HG03442 (cell line): ENCODE measurements at regions not wholly inside any gene's neighbourhood (a gene's known extent, or its start where the extent isn't known, plus 50 kb on each side); places are given as distances from the start of the nearest gene placed in this dataset.
"Not testable (repeated sequence)": the region's sequence is repeated elsewhere in the genome, so short reads cannot be mapped to it uniquely, and the experiment has no call there.

Experiments used
- ATAC-seq: cut with Tn5 transposase; IDR thresholded peaks from one replicate; pipeline ENCODE4 v1.9.1; 2021; ENCODE audit warnings: mild to moderate bottlenecking, moderate library complexity; ENCODE audit not compliant: unreplicated experiment

- no peak for ATAC-seq
These were observed 173.4 kb upstream of the PFKP start for GRCh38 chr10:2893991-2894390.

GRCh38 chr10:2893158-2893845, 174.0 kb upstream of the PFKP start:
- no peak for ATAC-seq

GRCh38 chr10:2891770-2892124, 175.6 kb upstream of the PFKP start:
- ATAC-seq = no peak

- no peak for ATAC-seq
These were observed 176.1 kb upstream of the PFKP start for GRCh38 chr10:2891073-2891769.

GRCh38 chr10:2890093-2890492, 177.3 kb upstream of the PFKP start:
- ATAC-seq = no peak

GRCh38 chr10:2888403-2889004, 178.8 kb upstream of the PFKP start:
- no peak for ATAC-seq

GRCh38 chr10:2887391-2888070, 179.8 kb upstream of the PFKP start:
- no peak for ATAC-seq

- ATAC-seq = no peak
These were observed 180.7 kb upstream of the PFKP start for GRCh38 chr10:2886662-2887061.

GRCh38 chr10:2885288-2886278, 181.8 kb upstream of the PFKP start:
- ATAC-seq = no peak

- not testable (repeated sequence) for ATAC-seq
These were observed 183.3 kb upstream of the PFKP start for GRCh38 chr10:2883983-2884540.

GRCh38 chr10:2883238-2883637, 184.1 kb upstream of the PFKP start:
- no peak for ATAC-seq

- no peak for ATAC-seq
These were observed 184.7 kb upstream of the PFKP start for GRCh38 chr10:2882628-2883027.

- no peak for ATAC-seq
These were observed 185.4 kb upstream of the PFKP start for GRCh38 chr10:2881720-2882620.

- ATAC-seq = not testable (repeated sequence)
These were observed 187.3 kb upstream of the PFKP start for GRCh38 chr10:2880050-2880449.

GRCh38 chr10:2878818-2879217, 188.5 kb upstream of the PFKP start:
- no peak for ATAC-seq

GRCh38 chr10:2876032-2876431, 191.3 kb upstream of the PFKP start:
- no peak for ATAC-seq

- no peak for ATAC-seq
These were observed 192.4 kb upstream of the PFKP start for GRCh38 chr10:2874963-2875362.

GRCh38 chr10:2873769-2874168, 193.6 kb upstream of the PFKP start:
- ATAC-seq = no peak

- ATAC-seq = no peak
These were observed 195.6 kb upstream of the PFKP start for GRCh38 chr10:2871673-2872219.
